DND-41 (cell line): ENCODE measurements at regions not wholly inside any gene's neighbourhood (a gene's known extent, or its start where the extent isn't known, plus 50 kb on each side); places are given as distances from the start of the nearest gene placed in this dataset.

Experiments used
- ATAC-seq: fragments of 200-7000 bp; cut with Tn5 transposase; 3 replicates; pipeline ENCODE4 v1.9.1; 2021; ENCODE audit warnings: low read depth; ENCODE audit not compliant: insufficient read depth
- DNase-seq: peaks from one replicate; pipeline ENCODE4 v3.0.0-alpha.2; 2020
- H2AFZ ChIP-seq: 2 replicates; pipeline ENCODE4 v1.6.0; 2012; ENCODE audit warnings: low read depth, low read length
- H3K27ac ChIP-seq: 2 replicates; pipeline ENCODE4 v1.5.1; 2012; ENCODE audit warnings: low read length, inconsistent platforms
- H3K27me3 ChIP-seq: fragments of 200-600 bp; sonication (generic); 2 replicates; pipeline ENCODE4 v1.6.0; 2012; ENCODE audit warnings: low read length, mild to moderate bottlenecking, inconsistent platforms; ENCODE audit not compliant: insufficient read depth, poor library complexity
- H3K36me3 ChIP-seq: 2 replicates; pipeline ENCODE4 v1.5.1; 2012; ENCODE audit warnings: low read length, inconsistent platforms; ENCODE audit not compliant: insufficient read depth
- H3K4me1 ChIP-seq: 2 replicates; pipeline ENCODE4 v1.5.1; 2012; ENCODE audit warnings: mild to moderate bottlenecking, low read length; ENCODE audit not compliant: insufficient read depth
- H3K4me2 ChIP-seq: 2 replicates; pipeline ENCODE4 v1.6.0; 2012; ENCODE audit warnings: mild to moderate bottlenecking, moderate library complexity, low read length, inconsistent platforms; ENCODE audit not compliant: insufficient read depth
- H3K4me3 ChIP-seq, 2 experiments: fragments of 200-600 bp in 1 of 2; shearing (Covaris generic) in 1 of 2; 2 replicates each; pipeline ENCODE4 v1.5.1; 2012 to 2016; ENCODE audit warnings: inconsistent platforms in 2 of 2, low read length in 2 of 2, mild to moderate bottlenecking in 2 of 2, low read depth in 1 of 2, moderate library complexity in 1 of 2
- H3K79me2 ChIP-seq: 2 replicates; pipeline ENCODE4 v1.6.0; 2012; ENCODE audit warnings: low read length, inconsistent platforms; ENCODE audit not compliant: insufficient read depth
- H3K9ac ChIP-seq: 2 replicates; pipeline ENCODE4 v1.6.0; 2012; ENCODE audit warnings: low read depth, mild to moderate bottlenecking, inconsistent platforms, low read length, moderate library complexity
- H3K9me3 ChIP-seq: 2 replicates; pipeline ENCODE4 v1.5.1; 2012; ENCODE audit warnings: low read length, moderate library complexity, mild to moderate bottlenecking, inconsistent platforms; ENCODE audit not compliant: insufficient read depth, severe bottlenecking
- H4K20me1 ChIP-seq: 2 replicates; pipeline ENCODE4 v1.6.0; 2012; ENCODE audit warnings: low read length; ENCODE audit not compliant: insufficient read depth
- CTCF ChIP-seq: IDR thresholded peaks from 2 replicates; pipeline ENCODE4 v1.5.1; 2012; ENCODE audit warnings: borderline replicate concordance, low read length, moderate library complexity, mild to moderate bottlenecking; ENCODE audit not compliant: poor library complexity, severe bottlenecking; ENCODE audit errors: extremely low read depth
- EZH2 ChIP-seq: IDR thresholded peaks from 3 replicates; pipeline ENCODE4 v1.6.1; 2012; ENCODE audit warnings: borderline replicate concordance, low read depth, mild to moderate bottlenecking, moderate library complexity, low read length, inconsistent platforms; ENCODE audit not compliant: severe bottlenecking

GRCh38 chr3:17833786-17834559, 91.5 kb upstream of the TBC1D5 start:
- no peaks in the 10 kb centered on the region for H4K20me1 ChIP-seq
- H3K9me3 ChIP-seq, result no peaks in the 10 kb centered on the region
- no peak overlapping the region for H3K4me2 ChIP-seq
- H3K27ac ChIP-seq, result no peak overlapping the region
- DNase-seq (no peak), ATAC-seq (no peak)
- no peak overlapping the region for H3K9ac ChIP-seq
- no peaks in the 10 kb centered on the region for H3K4me1 ChIP-seq
- H3K79me2 ChIP-seq, result no peaks in the 10 kb centered on the region
- no peak overlapping the region for H3K4me3 ChIP-seq
- TF ChIP-seq EZH2 (no peak), CTCF (no peak)
- H3K36me3 ChIP-seq, result no peaks in the 10 kb centered on the region
- H3K27me3 ChIP-seq, result no peaks in the 10 kb centered on the region
- no peak overlapping the region for H2AFZ ChIP-seq

- no peaks in the 10 kb centered on the region for H4K20me1 ChIP-seq
- DNase-seq, result no peak
- no peak overlapping the region for H3K27ac ChIP-seq
- no peaks in the 10 kb centered on the region for H3K27me3 ChIP-seq
- H3K9me3 ChIP-seq, result no peaks in the 10 kb centered on the region
- no peaks in the 10 kb centered on the region for H3K4me1 ChIP-seq
- H3K36me3 ChIP-seq, result no peaks in the 10 kb centered on the region
- no peak overlapping the region for H3K4me3 ChIP-seq
- TF ChIP-seq CTCF (no peak), EZH2 (no peak)
- no peak overlapping the region for H3K9ac ChIP-seq
- ATAC-seq, result no peak
- no peak overlapping the region for H2AFZ ChIP-seq
- H3K79me2 ChIP-seq, result no peaks in the 10 kb centered on the region
- H3K4me2 ChIP-seq, result no peak overlapping the region
These were observed 89.6 kb upstream of the TBC1D5 start for GRCh38 chr3:17832016-17832415.

- no peak overlapping the region for H2AFZ ChIP-seq
- H3K4me1 ChIP-seq, result no peaks in the 10 kb centered on the region
- no peak overlapping the region for H3K4me3 ChIP-seq
- no peaks in the 10 kb centered on the region for H3K36me3 ChIP-seq
- TF ChIP-seq EZH2 (no peak), CTCF (no peak)
- DNase-seq (no peak), ATAC-seq (no peak)
- H3K4me2 ChIP-seq, result no peak overlapping the region
- H3K9ac ChIP-seq, result no peak overlapping the region
- no peaks in the 10 kb centered on the region for H3K27me3 ChIP-seq
- H3K9me3 ChIP-seq, result no peaks in the 10 kb centered on the region
- no peak overlapping the region for H3K27ac ChIP-seq
- H3K79me2 ChIP-seq, result no peaks in the 10 kb centered on the region
- H4K20me1 ChIP-seq, result no peaks in the 10 kb centered on the region
These were observed 88.9 kb upstream of the TBC1D5 start for GRCh38 chr3:17831366-17831765.
